Peyer's patch (tissue), 4 donors: ENCODE measurements at regions not wholly inside any gene's neighbourhood (a gene's known extent, or its start where the extent isn't known, plus 50 kb on each side); places are given as distances from the start of the nearest gene placed in this dataset.

ENCODE experiments used
- POLR2A ChIP-seq, 2 donors: fragments of 450-650 bp; IDR thresholded peaks; one replicate each; pipeline ENCODE4 v1.5.1; 2017; ENCODE audit warnings: antibody characterized with exemption in 2 of 2, mild to moderate bottlenecking in 2 of 2, moderate library complexity in 2 of 2
- TF ChIP-seq, protein P1 (sequence below), 6 experiments: fragments of 450-650 bp in 4 of 6; fragments of 200-600 bp in 2 of 6; sonication (generic) in 1 of 6; IDR thresholded peaks; one replicate each; pipeline ENCODE4 v1.5.1; 2017 to 2019; ENCODE audit warnings: antibody characterized with exemption in 6 of 6, mild to moderate bottlenecking in 3 of 6, moderate library complexity in 1 of 6

DNA sequence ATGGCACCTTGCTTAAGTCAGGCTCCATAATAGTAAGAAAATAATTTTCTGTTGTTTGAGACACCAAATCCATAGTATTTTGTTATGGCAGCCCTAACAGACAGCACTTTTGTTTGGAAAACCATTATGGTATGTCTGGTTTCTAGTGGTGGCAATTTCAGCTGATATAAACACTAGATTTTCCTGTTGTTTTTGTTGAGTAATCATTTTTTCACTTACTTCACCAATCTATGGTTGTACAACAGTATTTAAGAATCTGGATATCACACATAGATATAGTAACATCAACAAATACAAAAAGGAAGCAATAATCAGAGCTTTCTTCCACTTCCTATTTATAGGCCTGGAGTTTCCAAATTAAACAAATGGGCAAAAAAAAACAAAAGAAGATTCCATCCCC lies 725.8 kb upstream of the POM121L12 start:
- TF ChIP-seq, protein P1, sequence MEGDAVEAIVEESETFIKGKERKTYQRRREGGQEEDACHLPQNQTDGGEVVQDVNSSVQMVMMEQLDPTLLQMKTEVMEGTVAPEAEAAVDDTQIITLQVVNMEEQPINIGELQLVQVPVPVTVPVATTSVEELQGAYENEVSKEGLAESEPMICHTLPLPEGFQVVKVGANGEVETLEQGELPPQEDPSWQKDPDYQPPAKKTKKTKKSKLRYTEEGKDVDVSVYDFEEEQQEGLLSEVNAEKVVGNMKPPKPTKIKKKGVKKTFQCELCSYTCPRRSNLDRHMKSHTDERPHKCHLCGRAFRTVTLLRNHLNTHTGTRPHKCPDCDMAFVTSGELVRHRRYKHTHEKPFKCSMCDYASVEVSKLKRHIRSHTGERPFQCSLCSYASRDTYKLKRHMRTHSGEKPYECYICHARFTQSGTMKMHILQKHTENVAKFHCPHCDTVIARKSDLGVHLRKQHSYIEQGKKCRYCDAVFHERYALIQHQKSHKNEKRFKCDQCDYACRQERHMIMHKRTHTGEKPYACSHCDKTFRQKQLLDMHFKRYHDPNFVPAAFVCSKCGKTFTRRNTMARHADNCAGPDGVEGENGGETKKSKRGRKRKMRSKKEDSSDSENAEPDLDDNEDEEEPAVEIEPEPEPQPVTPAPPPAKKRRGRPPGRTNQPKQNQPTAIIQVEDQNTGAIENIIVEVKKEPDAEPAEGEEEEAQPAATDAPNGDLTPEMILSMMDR (IDR thresholded peaks at IDR 0.05): no peak
- no peak for TF ChIP-seq POLR2A (IDR thresholded peaks at IDR 0.05)
